Colon (tissue), 2 donors: ENCODE measurements at regions not wholly inside any gene's neighbourhood (a gene's known extent, or its start where the extent isn't known, plus 50 kb on each side); places are given as distances from the start of the nearest gene placed in this dataset.
"Not testable (repeated sequence)": the region's sequence is repeated elsewhere in the genome, so short reads cannot be mapped to it uniquely, and the experiment has no call there.

Experiments used
- FAIRE-seq: peaks from 2 replicates; lab custom pipeline; 2012; peaks lifted over from hg19 to GRCh38; lab: Jason Lieb, UNC
- donor health status: control.
- donor health status: control.

- FAIRE-seq: no peak
Measured at GRCh38 chr16:64724339-64724738, 397.5 kb downstream of the CDH11 start.

GRCh38 chr16:64718486-64718885 is 403.4 kb downstream of the CDH11 start:
- no peak for FAIRE-seq

GRCh38 chr16:64717871-64718270 is 404.0 kb downstream of the CDH11 start:
- no peak for FAIRE-seq

- no peak for FAIRE-seq
Measured at GRCh38 chr16:64715624-64716023, 406.2 kb downstream of the CDH11 start.

GRCh38 chr16:64712026-64712425 is 409.8 kb downstream of the CDH11 start:
- FAIRE-seq: no peak

- FAIRE-seq: no peak
Measured at GRCh38 chr16:64711596-64711995, 410.3 kb downstream of the CDH11 start.

- FAIRE-seq: no peak
Measured at GRCh38 chr16:64711026-64711425, 410.8 kb downstream of the CDH11 start.

GRCh38 chr16:64705443-64705842 is 416.4 kb downstream of the CDH11 start:
- no peak for FAIRE-seq

GRCh38 chr16:64704386-64704785 is 417.5 kb downstream of the CDH11 start:
- FAIRE-seq: no peak

- FAIRE-seq: no peak
Measured at GRCh38 chr16:64702415-64702814, 419.4 kb downstream of the CDH11 start.

GRCh38 chr16:64700628-64701027 is 421.2 kb downstream of the CDH11 start:
- FAIRE-seq: no peak

GRCh38 chr16:64696866-64697265 is 425.0 kb downstream of the CDH11 start:
- FAIRE-seq: no peak

- FAIRE-seq: no peak
Measured at GRCh38 chr16:64695684-64696083, 426.2 kb downstream of the CDH11 start.

- FAIRE-seq: no peak
Measured at GRCh38 chr16:64693946-64694345, 427.9 kb downstream of the CDH11 start.

GRCh38 chr16:64687786-64688185 is 434.1 kb downstream of the CDH11 start:
- no peak for FAIRE-seq

- no peak for FAIRE-seq
Measured at GRCh38 chr16:64687123-64687522, 434.7 kb downstream of the CDH11 start.

GRCh38 chr16:64679976-64680690 is 441.7 kb downstream of the CDH11 start:
- FAIRE-seq: no peak

GRCh38 chr16:64669573-64669972 is 452.3 kb downstream of the CDH11 start:
- FAIRE-seq: no peak

GRCh38 chr16:64667334-64667877 is 454.5 kb downstream of the CDH11 start:
- no peak for FAIRE-seq

- FAIRE-seq: not testable (repeated sequence)
Measured at GRCh38 chr16:64662312-64662711, 459.6 kb downstream of the CDH11 start.

- FAIRE-seq: no peak
Measured at GRCh38 chr16:64659866-64660265, 462.0 kb downstream of the CDH11 start.

GRCh38 chr16:64657316-64658011 is 464.4 kb downstream of the CDH11 start:
- FAIRE-seq: no peak

GRCh38 chr16:64656471-64656870 is 465.4 kb downstream of the CDH11 start:
- FAIRE-seq: no peak

- FAIRE-seq: no peak
Measured at GRCh38 chr16:64654178-64654577, 467.7 kb downstream of the CDH11 start.
